ENCODE measurements at regions not wholly inside any gene's neighbourhood (a gene's known extent, or its start where the extent isn't known, plus 50 kb on each side); places are given as distances from the start of the nearest gene placed in this dataset.

GRCh38 chrX:7441586-7441985 is 293.6 kb upstream of the PUDP start:
- H3K27ac ChIP-seq (replicated peaks) = no peak overlapping the region
- no peaks in the 10 kb centered on the region for H3K27me3 ChIP-seq (ENCODE audit: insufficient read depth, poor library complexity, severe bottlenecking)
- TF ChIP-seq REST (IDR thresholded peaks at IDR 0.05; ENCODE audit: insufficient replicate concordance, low read depth) = no peak
- no peak for TF ChIP-seq GABPA (IDR thresholded peaks at IDR 0.05; ENCODE audit: low read depth)
- no peak for TF ChIP-seq SPI1 (IDR thresholded peaks at IDR 0.05; ENCODE audit: borderline replicate concordance, low read depth)
- TF ChIP-seq CTCF (IDR thresholded peaks at IDR 0.05; ENCODE audit: insufficient read depth, low read length) = no peak
- DNase-seq (ENCODE audit: low read depth in 1 of 2, low spot score in 1 of 2) = no peak
- H3K4me3 ChIP-seq (replicated peaks; ENCODE audit: insufficient read depth, low read length) = no peak overlapping the region

- Histone ChIP-seq H3K4me3 (replicated peaks; ENCODE audit: insufficient read depth, low read length) (no peak overlapping the region), H3K27me3 (ENCODE audit: insufficient read depth, poor library complexity, severe bottlenecking) (no peaks in the 10 kb centered on the region), H3K27ac (replicated peaks) (no peak overlapping the region)
- TF ChIP-seq SPI1 (IDR thresholded peaks at IDR 0.05; ENCODE audit: borderline replicate concordance, low read depth) (no peak), CTCF (IDR thresholded peaks at IDR 0.05; ENCODE audit: insufficient read depth, low read length) (no peak), REST (IDR thresholded peaks at IDR 0.05; ENCODE audit: insufficient replicate concordance, low read depth) (no peak), POLR2AphosphoS5 (IDR thresholded peaks at IDR 0.05; ENCODE audit: low read depth) (no peak), GABPA (IDR thresholded peaks at IDR 0.05; ENCODE audit: low read depth) (no peak)
- DNase-seq (ENCODE audit: low read depth in 1 of 2, low spot score in 1 of 2) = peak; percentile 4 to 15
Measured at GRCh38 chrX:7435822-7436221, 287.9 kb upstream of the PUDP start.

- H3K27ac ChIP-seq (replicated peaks) = no peak overlapping the region
- DNase-seq (ENCODE audit: low read depth in 1 of 2, low spot score in 1 of 2) = no peak
- no peaks in the 10 kb centered on the region for H3K27me3 ChIP-seq (ENCODE audit: insufficient read depth, poor library complexity, severe bottlenecking)
- TF ChIP-seq CTCF (IDR thresholded peaks at IDR 0.05; ENCODE audit: insufficient read depth, low read length) (no peak), REST (IDR thresholded peaks at IDR 0.05; ENCODE audit: insufficient replicate concordance, low read depth) (no peak), GABPA (IDR thresholded peaks at IDR 0.05; ENCODE audit: low read depth) (no peak)
- H3K4me3 ChIP-seq (replicated peaks; ENCODE audit: insufficient read depth, low read length) = no peak overlapping the region
Measured at GRCh38 chrX:7432901-7433300, 284.9 kb upstream of the PUDP start.
